ENCODE measurements at regions not wholly inside any gene's neighbourhood (a gene's known extent, or its start where the extent isn't known, plus 50 kb on each side); places are given as distances from the start of the nearest gene placed in this dataset.

GRCh38 chr2:223230352-223230751, 178.4 kb downstream of the KCNE4 start:
- POLR2A ChIA-PET: no interaction called here
- Histone ChIP-seq H3K9me3 (ENCODE audit: control insufficient read depth, insufficient read depth, low read length) (no peaks in the 10 kb centered on the region), H3K27ac (ENCODE audit: low read depth, low read length) (no peak overlapping the region), H3K4me3 (ENCODE audit: low read depth, low read length) (no peak overlapping the region), H3K27me3 (ENCODE audit: control insufficient read depth, insufficient read depth, low read length) (no peaks in the 10 kb centered on the region)
- no peak for TF ChIP-seq CTCF (IDR thresholded peaks at IDR 0.05; ENCODE audit: low read depth, low read length)
- CTCF ChIA-PET: interaction anchor here (1.3 kb wide), 1 partner anchor 17 kb away, joined by 4 read pairs; no protein-coding TSS in a partner anchor
- no peak for DNase-seq (ENCODE audit: low read depth, low spot score)

- no peak for DNase-seq (ENCODE audit: low read depth, low spot score)
- Histone ChIP-seq H3K27ac (ENCODE audit: low read depth, low read length) (no peak overlapping the region), H3K27me3 (ENCODE audit: control insufficient read depth, insufficient read depth, low read length) (no peaks in the 10 kb centered on the region), H3K9me3 (ENCODE audit: control insufficient read depth, insufficient read depth, low read length) (no peaks in the 10 kb centered on the region), H3K4me3 (ENCODE audit: low read depth, low read length) (no peak overlapping the region)
- POLR2A ChIA-PET: no interaction called here
- TF ChIP-seq CTCF (IDR thresholded peaks at IDR 0.05; ENCODE audit: low read depth, low read length): no peak
- CTCF ChIA-PET: interaction anchor here (0.6 to 0.8 kb wide), 2 partner anchors 15 to 25 kb away, joined by 3 read pairs; no protein-coding TSS in a partner anchor
Observed at GRCh38 chr2:223232285-223232684, 180.3 kb downstream of the KCNE4 start.

- ChIA-PET POLR2A (no interaction called here), CTCF (no interaction called here)
- Histone ChIP-seq H3K9me3 (ENCODE audit: control insufficient read depth, insufficient read depth, low read length) (no peaks in the 10 kb centered on the region), H3K27me3 (ENCODE audit: control insufficient read depth, insufficient read depth, low read length) (no peaks in the 10 kb centered on the region), H3K27ac (ENCODE audit: low read depth, low read length) (no peak overlapping the region), H3K4me3 (ENCODE audit: low read depth, low read length) (no peak overlapping the region)
- no peak for TF ChIP-seq CTCF (IDR thresholded peaks at IDR 0.05; ENCODE audit: low read depth, low read length)
- DNase-seq (ENCODE audit: low read depth, low spot score): no peak
Observed at GRCh38 chr2:223232896-223233295, 180.9 kb downstream of the KCNE4 start.

- DNase-seq (ENCODE audit: low read depth, low spot score): no peak
- CTCF ChIA-PET: interaction anchor here (0.7 to 1.1 kb wide), 2 partner anchors 10 to 12 kb away, joined by 3 read pairs; no protein-coding TSS in a partner anchor
- H3K27me3 ChIP-seq (ENCODE audit: control insufficient read depth, insufficient read depth, low read length): no peaks in the 10 kb centered on the region
- H3K9me3 ChIP-seq (ENCODE audit: control insufficient read depth, insufficient read depth, low read length): no peaks in the 10 kb centered on the region
- POLR2A ChIA-PET: no interaction called here
- no peak overlapping the region for H3K4me3 ChIP-seq (ENCODE audit: low read depth, low read length)
- no peak for TF ChIP-seq CTCF (IDR thresholded peaks at IDR 0.05; ENCODE audit: low read depth, low read length)
- H3K27ac ChIP-seq (ENCODE audit: low read depth, low read length): no peak overlapping the region
Observed at GRCh38 chr2:223235986-223236385, 184.0 kb downstream of the KCNE4 start.

GRCh38 chr2:223238301-223238700, 186.3 kb downstream of the KCNE4 start:
- H3K27ac ChIP-seq (ENCODE audit: low read depth, low read length): no peak overlapping the region
- no peaks in the 10 kb centered on the region for H3K9me3 ChIP-seq (ENCODE audit: control insufficient read depth, insufficient read depth, low read length)
- DNase-seq (ENCODE audit: low read depth, low spot score): no peak
- TF ChIP-seq CTCF (IDR thresholded peaks at IDR 0.05; ENCODE audit: low read depth, low read length): no peak
- ChIA-PET CTCF (interaction anchor here (1.3 kb wide), 1 partner anchor 9 kb away, joined by 4 read pairs; no protein-coding TSS in a partner anchor), POLR2A (no interaction called here)
- no peak overlapping the region for H3K4me3 ChIP-seq (ENCODE audit: low read depth, low read length)
- no peaks in the 10 kb centered on the region for H3K27me3 ChIP-seq (ENCODE audit: control insufficient read depth, insufficient read depth, low read length)

Measured in AG04450 (cell line).